GM19468 (cell line): ENCODE measurements at regions not wholly inside any gene's neighbourhood (a gene's known extent, or its start where the extent isn't known, plus 50 kb on each side); places are given as distances from the start of the nearest gene placed in this dataset.
"Not testable (repeated sequence)": the region's sequence is repeated elsewhere in the genome, so short reads cannot be mapped to it uniquely, and the experiment has no call there.

Source experiments
- ATAC-seq: cut with Tn5 transposase; IDR thresholded peaks from one replicate; pipeline ENCODE4 v1.9.1; 2021; ENCODE audit warnings: mild to moderate bottlenecking, moderate library complexity, moderate number of reproducible peaks; ENCODE audit not compliant: unreplicated experiment; ENCODE audit errors: extremely low read depth

DNA sequence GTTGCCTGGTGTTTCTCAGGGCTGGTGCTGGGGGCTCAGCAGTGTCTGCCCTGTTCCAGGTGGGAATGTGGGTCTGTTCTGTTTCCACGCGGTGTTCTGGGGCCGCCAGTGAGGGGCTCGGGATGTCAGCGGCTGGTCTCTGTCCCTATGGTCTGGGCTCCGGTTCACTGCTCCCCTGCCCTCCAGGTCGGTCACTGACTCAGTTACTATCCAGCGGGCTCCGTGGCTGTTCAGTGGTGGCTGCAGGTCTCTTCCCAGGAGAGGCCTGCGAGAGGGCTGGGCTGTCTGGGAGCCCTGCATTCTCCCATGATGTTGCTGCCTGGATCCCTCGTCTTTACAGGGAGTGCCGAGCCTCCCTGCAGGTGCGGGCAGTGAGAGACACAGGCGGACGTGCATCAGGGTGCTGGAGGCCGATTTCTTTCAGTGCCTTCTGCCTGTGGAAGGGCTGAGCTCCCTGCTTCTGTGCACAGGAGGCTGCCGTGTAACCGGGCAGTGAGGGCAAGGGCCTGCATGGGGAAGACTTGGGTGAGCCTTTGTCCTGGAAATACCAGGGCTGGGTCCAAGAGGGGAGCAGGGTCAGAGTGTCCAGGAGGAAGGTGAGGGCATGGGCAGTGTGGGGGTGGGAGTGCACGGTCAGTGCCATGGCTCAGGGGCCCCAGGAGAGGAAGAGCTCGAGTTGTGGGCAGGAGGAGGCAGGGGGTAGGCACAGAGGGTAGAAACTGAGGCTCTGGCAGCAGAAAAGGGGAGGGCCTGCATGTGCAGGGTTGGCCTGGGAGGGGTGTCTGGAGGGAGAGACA, 391.0 kb downstream of the TMEM121 start:
- ATAC-seq, result not testable (repeated sequence)

GRCh38 chr14:105917933-105918436, 391.6 kb downstream of the TMEM121 start:
- ATAC-seq, result no peak

DNA sequence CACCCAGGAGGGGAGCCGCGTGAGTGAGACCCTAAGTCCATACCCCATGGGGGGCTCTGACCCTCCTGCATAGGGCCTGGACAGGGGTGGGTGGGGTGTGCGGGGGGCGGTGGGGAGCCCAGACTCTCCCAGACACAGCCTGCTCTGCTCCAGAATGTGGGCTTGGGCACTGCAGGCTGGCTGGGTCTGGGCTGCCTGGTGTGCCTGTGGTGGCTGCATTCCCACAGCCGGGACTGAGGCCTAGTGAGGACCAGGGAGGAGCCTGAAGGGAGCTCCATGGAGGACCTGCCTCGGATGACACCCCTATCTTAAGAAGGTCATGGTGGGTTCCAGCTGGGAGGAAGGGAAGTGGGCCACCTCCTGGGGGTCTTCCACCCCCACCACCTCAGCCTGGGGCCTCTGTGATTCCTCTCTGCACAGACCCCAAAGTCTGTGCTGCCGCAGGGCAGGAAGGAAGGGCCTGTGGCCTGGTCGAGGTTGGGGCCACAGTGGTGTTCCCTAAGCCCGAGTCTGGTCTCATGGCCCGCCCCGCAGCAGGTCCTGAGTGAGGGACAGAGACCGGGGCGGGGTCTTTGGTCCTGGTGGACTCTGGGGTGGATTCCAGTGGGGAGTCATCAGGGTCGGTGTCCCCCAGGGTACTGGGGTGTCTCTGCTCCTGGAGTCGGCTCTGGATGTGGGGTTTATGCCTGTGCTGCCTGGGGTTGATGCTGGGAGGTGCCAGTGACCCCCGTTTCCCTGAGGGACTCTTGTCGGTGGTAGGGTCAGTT, 392.3 kb downstream of the TMEM121 start:
- ATAC-seq, result no peak

GRCh38 chr14:105919458-105920150, 393.2 kb downstream of the TMEM121 start:
- no peak for ATAC-seq

DNA sequence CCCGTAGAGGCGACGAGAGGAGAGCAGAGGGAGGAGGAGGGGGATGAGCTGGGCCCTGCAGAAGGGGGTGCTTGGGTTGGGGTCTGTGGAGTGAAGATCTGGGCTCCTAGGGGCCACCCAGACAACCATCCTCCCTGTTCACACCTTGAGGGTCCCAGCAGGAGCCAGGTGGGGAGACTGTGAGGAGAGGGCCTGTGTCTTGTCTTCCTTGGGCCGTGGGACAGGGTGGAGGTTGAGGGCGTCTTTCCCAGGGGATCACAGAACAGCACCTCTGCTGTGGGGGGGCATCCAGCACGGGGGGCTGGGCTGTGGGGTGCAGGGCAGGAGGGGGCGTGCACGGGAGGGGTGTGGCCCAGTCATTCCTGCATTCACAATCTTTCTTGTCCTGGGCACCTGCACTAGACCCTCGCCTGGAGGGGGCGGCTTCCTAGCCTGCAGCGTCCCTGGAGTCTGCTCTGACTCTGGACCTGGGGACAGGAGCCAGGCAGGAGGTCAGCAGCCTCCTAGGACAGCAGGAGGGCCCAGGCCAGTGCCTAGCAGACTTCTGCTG, 393.8 kb downstream of the TMEM121 start:
- ATAC-seq, result not testable (repeated sequence)

DNA sequence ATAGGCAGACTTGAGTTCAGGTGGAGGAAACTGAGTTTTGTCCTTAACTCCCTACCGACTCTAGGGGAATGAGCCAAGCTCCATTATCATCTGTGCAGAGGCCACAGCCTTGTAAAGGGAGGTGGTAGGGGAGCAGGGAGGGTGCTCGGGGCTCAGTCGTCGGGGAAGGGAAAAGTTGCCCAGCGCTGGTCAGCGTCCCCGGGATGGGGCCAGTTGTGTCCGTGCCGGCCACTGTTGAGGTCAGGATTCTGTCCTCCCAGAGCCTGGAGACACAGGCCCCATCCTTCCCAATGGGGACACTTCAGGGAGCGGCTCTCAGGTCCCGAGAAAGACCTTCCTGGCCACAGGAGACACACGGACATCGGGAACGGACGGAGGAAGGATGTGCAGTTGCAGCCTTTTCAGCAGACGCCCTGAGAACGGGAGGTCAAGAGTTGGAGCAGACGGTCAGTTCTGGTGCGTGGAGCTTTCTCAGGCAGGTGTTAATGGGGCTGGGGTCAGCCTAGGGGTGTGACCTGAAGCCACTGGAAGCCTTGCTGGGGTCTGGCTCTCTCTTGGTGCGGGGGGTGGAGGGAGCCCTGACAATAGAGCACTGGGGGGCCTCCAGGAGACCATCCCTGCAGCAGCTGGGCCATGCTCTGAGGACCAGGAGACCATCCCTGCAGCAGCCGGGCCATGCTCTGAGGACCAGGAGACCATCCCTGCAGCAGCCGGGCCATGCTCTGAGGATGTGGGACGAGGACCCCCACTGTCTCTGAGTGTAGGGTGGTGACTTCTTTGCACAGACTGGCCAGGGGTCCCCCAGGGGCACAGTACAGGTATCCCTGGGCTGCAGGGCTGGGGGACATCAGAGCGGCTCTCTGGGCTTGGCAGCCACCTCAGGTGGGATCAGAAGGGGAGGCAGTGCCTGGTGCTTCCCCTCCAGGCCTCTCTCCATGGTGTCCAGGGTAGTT, 394.7 kb downstream of the TMEM121 start:
- ATAC-seq, result not testable (repeated sequence)

DNA sequence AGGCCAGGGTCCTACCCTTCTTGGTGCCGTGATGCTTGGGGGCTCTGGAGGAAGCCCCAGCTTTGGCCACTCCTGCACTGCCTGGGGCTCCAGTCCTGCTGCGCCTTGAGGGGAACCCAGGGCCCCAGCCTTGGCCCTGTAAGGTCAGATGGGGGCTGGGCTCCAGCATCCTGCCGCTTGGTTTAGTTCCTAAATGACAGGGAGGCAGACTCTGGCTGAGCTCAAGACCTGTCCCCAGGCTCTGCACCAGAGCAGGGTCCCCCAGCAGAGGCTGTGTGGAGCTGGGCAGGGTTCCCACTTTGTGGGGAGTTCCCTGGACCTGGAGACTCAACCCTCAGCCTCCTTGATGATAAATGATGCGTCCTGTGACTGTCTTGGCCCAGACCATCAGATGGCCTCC, 395.4 kb downstream of the TMEM121 start:
- not testable (repeated sequence) for ATAC-seq

DNA sequence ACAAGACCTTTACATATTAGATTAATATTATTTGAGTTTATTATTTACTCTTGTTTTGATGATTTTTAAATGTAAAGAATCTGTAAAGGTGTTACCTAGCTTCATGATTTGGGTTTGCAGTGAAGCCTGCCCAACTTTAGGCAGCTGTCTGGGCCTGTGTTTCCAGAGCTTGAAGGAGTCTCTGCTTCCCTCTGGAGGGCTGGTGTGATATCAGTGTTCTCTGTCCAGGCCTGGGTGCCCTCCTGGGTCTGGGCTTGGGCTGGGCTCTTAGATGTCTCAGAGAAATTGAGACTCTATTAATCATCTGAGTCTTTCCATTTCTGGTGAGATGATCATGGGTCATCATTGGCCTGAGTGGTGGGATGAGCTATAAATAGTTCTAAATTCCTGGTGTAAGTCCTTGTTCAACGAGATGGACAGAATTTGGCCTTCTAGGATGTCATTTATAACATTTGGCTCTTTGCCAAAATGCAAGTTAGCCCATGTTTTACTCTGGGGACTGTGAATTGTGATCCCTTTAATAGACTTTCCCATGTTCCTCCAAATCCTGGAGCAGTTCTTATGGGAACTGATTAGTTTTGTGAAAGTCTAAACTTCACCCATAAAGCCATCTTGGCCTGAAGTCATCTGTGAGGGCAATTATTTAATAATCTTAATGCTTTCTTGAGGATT, 397.3 kb downstream of the TMEM121 start:
- ATAC-seq, result not testable (repeated sequence)

DNA sequence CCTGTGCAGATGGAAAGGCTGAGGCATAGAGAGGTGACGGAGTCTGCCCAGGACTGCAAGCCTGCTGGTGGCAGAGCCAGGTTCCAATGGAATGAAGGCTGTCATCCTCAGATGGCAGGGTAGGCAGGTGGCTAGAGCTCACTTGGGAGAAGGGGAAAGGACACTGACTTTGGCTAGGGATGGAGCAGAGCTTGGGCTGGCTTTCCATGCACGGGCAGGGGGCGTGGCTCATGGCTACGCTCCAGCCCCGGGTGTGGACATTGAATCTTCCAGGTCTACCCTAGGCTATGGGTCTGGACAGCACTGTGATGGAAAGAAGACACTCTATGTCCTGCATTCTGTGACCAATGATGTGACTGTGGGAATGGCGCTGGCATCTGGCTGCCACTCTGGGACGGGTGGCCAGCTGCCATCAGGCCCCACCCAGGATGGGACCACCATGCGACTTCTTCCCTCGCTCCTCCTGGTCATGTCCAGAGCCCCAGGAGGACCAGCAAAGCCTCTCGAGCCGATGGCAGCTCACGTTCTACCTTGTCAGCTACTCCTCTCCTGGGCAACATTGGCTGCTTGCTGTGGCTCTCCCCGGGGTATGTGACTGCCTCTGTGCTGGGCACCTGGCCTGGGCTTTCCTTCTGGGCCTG, 398.7 kb downstream of the TMEM121 start:
- no peak for ATAC-seq

- ATAC-seq, result no peak
These were observed 399.4 kb downstream of the TMEM121 start for GRCh38 chr14:105925615-105926372.

GRCh38 chr14:105926373-105927095, 400.2 kb downstream of the TMEM121 start:
- no peak for ATAC-seq

DNA sequence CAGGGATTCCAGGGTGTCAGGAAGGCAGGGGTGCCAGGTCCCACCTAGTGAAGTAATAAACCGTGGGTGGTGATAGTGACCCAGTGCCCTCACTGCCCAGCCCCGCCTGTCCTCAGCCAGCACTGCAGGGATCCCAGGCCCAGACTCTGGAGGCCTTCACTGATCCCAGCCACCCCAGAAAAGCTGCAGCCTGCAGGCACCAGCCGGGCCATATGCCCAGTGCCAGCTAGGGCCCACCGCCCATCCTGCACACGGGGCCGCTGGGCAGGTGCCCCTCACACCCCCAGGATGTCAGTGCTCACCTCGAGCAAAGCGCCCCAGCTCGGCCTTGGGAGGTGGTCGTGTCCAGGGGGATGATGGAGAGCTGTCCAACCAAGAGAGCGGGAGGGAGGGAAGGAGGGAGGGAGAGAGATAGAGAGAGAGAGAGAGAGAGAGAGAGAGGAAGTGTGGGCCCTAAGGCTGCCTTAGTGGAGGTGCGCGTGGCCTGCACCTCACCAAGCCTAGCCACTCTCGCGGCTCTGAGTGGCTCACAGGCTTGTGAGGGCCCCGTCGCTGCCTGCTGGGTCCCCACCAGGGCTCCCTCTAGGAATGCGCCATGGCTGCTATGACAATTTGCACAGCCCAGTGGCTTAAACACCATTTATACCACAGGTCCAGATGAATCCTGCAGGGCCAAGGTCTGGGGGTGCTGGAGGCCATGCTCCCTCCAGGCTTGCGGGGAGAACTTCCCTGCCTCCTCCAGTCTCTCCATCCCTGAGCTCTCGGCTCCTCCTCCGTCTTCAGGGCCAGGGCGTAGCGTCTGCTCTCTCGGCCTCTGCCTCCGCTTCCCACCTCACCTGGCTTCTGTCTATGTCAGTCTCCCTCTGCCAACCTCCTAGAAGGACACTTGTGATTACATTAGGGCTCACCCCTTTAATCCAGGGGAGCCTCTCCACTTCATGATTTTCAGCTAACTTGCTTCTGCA, 401.0 kb downstream of the TMEM121 start:
- no peak for ATAC-seq

DNA sequence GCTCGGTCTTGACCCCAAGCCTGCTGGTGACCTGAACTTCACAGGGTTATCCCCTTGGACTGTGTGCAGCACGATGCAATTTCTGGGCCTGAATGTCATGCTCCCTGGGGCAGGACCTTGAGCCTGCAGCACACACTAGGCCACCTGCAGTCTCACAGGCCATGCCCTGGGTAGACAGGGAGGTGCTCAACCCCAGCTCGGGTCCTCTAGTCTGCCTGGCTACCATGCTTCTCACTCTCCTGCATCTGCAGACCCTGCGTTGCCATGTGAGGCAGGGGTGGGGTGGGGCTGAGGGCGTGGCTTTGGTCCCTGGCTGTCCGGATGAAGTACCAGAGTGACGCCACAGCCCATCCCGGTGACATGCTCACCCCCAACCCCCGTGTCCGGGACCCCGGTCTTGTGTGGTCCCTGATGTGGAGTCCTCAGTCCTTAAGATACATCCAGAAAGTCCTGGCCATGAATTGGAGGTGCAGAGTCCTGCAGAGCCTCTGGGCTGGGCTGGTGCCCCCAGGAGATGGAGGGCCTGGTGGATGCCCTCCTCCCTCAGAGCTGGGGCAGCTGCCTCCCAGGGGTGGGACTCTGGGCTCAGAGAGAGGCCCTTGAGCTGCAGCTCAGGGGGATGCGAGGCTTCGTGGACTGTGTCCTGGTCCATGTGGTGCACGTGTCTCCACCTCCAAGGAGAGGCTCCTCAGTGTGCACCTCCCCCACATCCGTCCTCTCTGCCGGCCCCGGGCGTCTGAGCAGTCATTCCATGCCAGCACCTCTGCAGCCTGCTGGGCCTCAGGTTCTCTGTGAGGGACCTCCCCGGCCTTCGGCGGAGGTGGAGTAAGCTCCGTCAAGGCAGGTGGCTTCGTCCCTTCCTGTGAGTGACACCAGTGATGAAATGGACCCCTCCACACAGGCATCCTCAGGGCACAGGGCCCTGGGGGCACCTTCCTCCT, 402.1 kb downstream of the TMEM121 start:
- ATAC-seq, result not testable (repeated sequence)

- ATAC-seq, result no peak
These were observed 403.1 kb downstream of the TMEM121 start for GRCh38 chr14:105929327-105930081.
